Fibroblast of upper back skin (primary cell): ENCODE measurements at regions not wholly inside any gene's neighbourhood (a gene's known extent, or its start where the extent isn't known, plus 50 kb on each side); places are given as distances from the start of the nearest gene placed in this dataset.

ENCODE experiments used
- DNase-seq: peaks from one replicate; pipeline ENCODE4 v3.0.0-alpha.2; 2013

DNA sequence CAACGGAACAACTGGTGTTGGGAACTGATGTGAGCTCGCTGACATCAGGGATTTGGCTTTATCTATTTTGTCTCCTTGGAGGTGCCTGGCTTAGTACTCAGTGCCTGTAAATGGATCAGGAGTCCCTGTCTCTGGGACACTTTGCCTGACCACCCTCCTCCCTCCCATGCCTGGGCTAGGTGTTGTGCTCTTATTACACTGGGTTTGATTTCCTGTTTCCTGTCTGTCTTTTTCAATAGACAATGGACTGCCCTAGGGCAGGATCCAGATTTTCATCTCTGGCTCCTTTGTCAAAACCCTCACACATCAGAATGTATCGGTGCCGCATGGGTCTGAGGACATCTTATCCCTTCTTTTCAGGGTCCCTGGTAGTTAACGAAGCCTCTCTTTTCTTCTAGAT, 223.6 kb upstream of the ASIC2 start:
- DNase-seq: no peak

DNA sequence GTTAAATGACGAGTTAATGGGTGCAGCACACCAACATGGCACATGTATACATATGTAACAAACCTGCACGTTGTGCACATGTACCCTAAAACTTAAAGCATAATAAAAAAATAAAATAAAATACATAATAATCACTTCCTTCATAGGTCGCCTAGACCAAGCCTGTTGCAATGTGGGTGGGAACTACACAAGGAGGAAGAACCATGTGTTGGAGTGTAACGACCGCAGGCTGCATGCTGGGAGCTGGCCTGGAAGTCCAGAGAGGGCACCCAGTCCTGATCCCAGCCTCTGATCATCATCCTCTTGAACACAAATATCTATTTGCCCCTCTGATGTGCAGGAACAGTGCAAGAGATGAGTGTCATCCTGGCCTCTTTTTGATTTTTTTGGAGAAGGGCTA, 224.7 kb upstream of the ASIC2 start:
- DNase-seq: no peak

- DNase-seq: no peak
Observed at GRCh38 chr17:33519692-33520091, 226.6 kb upstream of the ASIC2 start.

DNA sequence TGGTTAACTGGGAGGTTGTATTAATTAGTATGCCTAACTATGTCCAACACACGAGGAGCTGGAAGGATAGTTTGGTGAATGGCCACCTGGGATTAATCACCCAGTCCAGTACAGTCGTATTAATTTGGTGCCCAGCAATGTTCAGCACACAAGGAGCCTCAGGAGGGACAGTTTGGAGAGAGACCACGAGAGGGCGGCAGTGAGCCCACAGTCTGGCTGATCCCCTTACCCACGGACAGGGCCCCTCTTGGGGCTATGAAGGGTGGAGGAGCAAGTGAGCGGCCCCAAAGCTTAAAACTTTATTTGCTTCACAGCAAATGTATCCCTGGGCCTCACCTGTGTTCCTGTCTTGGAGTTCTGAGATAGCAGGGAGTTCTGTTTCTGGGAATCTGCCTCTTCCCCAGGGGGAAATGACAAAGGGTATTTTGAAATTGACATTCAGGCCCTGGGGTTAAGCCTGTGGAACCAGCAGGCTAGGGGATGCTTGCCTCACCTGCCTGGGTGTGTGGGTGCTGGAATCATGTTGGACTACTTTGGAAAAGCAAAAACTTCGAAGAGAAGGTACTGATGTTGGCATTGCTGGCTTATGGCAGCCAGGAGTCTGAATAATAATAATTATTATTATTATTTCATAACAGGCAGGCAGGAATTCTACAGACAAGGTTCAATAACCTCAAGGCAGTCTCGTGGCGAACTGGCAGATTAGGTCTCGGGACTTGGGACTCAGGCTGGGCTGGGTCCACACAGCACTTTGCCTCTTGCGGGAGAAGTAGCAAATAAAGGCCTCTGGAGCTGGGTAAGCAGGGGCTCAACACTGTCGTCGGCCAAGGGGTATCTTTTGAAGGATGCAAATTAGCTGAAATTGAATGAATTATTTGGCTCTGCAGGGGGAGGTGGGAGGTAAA, 227.6 kb upstream of the ASIC2 start:
- DNase-seq: peak; percentile 11

GRCh38 chr17:33521784-33522183, 228.7 kb upstream of the ASIC2 start:
- DNase-seq: no peak

DNA sequence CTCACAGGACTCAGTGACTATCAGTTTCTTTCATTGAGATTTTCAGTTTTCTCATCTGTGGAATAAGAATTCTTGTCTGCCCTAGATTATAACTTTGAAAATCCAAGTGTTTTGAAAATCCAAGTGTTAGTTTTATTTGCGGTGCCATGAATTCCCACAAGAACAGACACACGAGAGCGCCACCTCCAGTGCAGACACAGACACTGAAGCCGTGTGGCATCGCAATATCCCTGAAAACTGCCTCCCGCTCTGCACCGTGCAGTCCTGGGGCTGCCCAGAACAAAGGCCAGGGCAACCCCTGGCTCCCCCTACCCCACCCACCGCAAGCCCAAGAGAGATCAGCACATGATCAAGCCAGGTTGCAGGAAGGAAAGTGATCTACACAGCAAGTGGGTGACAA, 229.5 kb upstream of the ASIC2 start:
- no peak for DNase-seq

DNA sequence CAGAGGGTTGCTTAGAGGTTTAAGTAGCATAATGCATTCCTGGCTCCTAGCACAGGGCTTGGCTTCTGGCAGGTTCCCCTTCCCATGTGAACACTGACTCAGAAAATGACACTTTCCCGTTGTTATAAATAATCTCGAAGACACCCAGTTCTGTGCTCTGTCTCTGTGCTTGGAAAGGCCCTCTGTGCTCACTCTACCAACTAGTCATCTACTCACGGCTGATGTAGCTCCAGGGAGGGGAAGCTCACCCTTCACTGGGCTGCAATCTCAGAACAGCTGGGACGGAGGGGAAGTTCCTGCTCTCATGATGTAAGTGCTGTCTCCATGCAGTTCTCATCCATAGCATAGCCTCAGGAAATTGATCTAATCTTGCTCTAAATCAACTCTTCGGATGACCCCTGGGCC, 230.5 kb upstream of the ASIC2 start:
- DNase-seq: peak; percentile 14

- DNase-seq: no peak
Observed at GRCh38 chr17:33525186-33525585, 232.1 kb upstream of the ASIC2 start.

DNA sequence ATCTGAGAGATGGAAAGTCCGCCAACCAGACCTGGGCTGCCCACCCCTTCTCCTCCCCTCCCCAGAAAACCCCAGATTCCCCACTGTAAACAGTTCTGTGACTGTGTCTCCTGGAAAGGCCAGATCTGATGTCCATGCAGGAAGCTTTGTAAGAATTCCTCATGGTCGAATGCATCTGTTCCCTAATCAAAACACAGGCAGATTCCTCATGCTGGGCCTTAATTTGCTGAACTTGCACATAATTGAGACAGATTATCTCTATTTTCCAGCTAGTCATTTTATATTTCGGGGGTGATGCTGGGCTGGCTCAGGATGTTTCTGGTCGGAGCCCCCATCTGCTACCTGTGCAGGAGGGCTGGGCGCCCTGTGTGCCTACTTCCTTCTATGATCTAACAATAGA, 233.6 kb upstream of the ASIC2 start:
- DNase-seq: no peak

GRCh38 chr17:33527290-33527689, 234.2 kb upstream of the ASIC2 start:
- no peak for DNase-seq

DNA sequence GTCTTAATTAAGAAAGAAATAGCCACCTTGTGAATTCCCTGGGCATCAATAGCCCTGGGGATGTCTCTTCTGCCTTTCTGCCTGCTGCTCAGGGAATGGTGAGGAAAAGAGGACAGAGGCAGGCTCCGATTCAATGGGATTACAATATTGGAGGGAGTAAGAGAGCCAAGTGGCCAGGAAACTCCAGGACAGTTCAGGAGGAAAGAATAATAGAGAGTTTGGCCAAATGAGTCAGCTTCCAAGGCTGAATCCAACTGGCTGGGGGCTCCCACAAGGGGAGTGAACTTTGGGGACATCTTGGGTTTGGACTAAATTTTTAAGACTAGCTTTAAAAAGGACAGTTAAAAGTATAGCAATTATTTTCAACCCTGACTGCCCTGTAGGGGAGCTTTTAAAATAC, 235.8 kb upstream of the ASIC2 start:
- DNase-seq: no peak

GRCh38 chr17:33529816-33530215, 236.7 kb upstream of the ASIC2 start:
- DNase-seq: no peak

DNA sequence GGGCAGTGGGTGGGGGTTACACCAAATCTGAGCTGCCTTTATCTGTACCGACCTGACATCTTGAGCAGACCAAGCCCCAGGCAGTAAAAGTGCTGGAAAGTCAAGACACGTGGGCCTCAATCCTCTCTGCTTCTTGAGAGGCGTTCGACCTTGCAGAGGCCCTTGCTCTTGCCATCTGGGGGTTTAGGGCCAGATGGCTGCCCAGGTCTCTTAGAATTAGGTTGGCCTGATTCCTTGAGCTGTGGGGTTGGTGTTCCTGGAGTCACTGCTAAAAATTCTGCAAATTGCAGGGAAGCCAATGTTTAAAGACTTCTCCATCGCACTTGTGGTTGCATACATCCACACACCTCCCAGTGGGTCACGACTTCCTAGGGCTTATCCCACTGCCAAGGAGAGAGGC, 238.2 kb upstream of the ASIC2 start:
- DNase-seq: no peak

- DNase-seq: no peak
Observed at GRCh38 chr17:33534087-33534486, 241.0 kb upstream of the ASIC2 start.

- no peak for DNase-seq
Observed at GRCh38 chr17:33545124-33545523, 252.0 kb upstream of the ASIC2 start.

DNA sequence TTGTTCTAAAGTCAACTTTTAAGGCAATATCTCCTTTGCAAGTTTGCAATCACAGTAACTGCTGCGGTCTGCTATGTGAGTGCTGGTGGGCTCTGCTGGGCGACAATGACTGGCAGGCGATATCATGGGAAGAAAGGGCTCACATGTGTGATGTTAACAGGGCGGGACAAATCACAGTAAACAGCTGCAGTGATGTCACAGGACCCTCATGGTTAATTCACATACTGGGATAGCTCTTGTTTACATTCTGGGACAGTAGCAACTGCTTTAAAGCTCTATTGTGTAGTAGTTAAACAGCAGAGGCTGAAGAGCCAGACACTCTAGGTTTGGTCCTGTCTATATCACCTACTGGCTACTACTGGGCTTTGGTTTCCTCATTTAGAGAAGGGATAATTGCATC, 257.2 kb upstream of the ASIC2 start:
- DNase-seq: no peak

GRCh38 chr17:33551075-33551474, 258.0 kb upstream of the ASIC2 start:
- no peak for DNase-seq

DNA sequence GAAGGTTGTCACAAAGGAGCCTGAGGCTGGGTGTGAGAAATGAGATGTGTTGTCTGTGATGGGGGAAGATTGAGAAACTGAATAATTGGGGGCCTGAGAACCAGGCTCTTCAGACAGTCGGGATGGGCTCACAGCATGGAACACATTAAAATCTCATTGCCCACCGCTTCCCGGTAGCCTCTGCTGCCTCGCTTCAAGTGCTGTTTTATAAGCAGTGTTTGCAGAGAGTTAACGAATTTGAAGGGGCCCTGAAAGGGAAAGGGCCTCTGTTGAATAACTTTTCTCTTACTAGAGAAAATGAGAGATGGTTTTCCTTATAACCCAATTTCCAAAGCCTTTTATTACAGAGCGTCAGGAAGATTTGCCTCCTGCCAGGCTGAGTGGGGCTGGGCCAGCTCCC, 258.8 kb upstream of the ASIC2 start:
- DNase-seq: no peak

DNA sequence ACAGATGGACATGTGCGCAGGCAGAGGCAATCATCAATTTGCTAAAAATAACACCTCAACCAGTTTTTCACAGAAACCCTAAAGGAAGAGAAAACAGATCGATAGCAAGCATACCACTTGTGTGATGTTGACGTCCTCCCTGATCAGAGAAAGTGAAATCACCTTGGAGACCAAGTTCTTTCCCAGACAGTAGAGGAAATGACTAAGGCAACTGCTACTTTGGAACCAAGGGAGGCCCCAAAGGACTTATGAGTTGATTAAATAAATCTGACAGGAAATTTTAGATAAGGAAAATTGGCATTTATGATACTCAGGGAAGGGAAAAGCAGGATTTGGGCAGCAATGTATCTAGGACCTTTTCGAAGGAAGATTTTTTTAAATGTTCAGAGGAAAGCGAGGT, 267.1 kb upstream of the ASIC2 start:
- peak; percentile 52 for DNase-seq

GRCh38 chr17:33560871-33561270, 267.8 kb upstream of the ASIC2 start:
- DNase-seq: no peak

- peak; percentile 1 for DNase-seq
Observed at GRCh38 chr17:33561569-33562334, 268.7 kb upstream of the ASIC2 start.

- DNase-seq: no peak
Observed at GRCh38 chr17:33562792-33563191, 269.7 kb upstream of the ASIC2 start.

GRCh38 chr17:33564146-33564545, 271.1 kb upstream of the ASIC2 start:
- DNase-seq: no peak

- DNase-seq: no peak
Observed at GRCh38 chr17:33567223-33567622, 274.1 kb upstream of the ASIC2 start.
